ENCODE measurements at regions not wholly inside any gene's neighbourhood (a gene's known extent, or its start where the extent isn't known, plus 50 kb on each side); places are given as distances from the start of the nearest gene placed in this dataset.
A peak's percentile ranks its signal among the peaks of the same experiment; 100 is the strongest.

DNA sequence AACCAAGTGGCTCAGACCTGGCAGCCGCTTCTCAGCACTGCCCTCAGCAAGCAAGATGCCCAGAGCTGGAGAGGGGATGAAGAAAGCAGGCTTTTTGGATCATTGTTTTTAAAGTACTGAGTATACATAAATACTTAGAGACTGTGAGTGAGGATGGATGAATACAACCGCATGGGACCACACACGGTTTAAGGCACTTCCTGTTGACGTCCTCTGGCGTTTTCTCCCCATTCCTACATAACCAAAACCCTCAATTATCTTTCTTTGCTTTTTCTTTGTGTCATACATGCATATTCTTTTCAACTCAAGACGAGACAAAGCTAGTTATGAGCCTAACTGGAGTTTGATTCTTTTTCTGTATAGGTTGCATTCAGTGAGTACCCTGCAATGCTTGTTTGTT lies 198.4 kb downstream of the GALR1 start:
- DNase-seq, result no peak

DNA sequence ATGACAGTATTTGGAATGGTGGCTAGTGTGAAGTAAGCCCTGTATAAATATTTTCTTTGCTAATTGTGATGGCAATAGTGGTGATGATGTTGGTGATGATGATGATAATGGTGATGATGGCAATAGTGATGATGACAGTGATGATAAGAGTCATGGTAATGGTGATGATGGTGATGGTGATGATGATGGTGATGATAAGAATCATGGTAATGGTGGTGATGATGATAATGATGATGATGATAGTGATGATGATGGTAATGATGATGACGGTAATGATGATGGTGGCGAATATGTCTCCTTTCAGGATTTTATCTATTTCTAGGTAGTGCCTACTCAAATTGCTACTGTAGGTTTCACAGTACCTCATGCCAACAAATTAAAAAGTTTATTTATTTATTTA lies 205.4 kb downstream of the GALR1 start:
- DNase-seq, result no peak

DNA sequence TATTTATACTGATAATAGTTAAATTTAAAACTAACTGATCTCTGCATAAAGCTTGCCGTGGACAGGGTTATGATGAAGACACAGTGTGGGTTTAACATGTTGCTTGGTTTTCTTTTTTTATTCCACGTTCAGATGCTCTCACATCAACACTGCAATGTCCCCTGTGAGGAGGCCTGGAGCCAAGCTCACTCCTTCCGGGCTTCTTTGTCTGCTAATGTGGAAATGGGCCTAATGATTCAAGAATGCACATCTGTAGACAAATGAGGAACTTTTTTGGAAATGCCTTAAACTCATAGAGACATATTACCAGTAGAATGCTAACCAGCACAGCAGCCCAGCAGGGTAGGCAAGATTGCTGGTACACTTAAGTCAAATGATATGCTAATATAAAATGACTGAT lies 208.0 kb downstream of the GALR1 start:
- no peak for DNase-seq

DNA sequence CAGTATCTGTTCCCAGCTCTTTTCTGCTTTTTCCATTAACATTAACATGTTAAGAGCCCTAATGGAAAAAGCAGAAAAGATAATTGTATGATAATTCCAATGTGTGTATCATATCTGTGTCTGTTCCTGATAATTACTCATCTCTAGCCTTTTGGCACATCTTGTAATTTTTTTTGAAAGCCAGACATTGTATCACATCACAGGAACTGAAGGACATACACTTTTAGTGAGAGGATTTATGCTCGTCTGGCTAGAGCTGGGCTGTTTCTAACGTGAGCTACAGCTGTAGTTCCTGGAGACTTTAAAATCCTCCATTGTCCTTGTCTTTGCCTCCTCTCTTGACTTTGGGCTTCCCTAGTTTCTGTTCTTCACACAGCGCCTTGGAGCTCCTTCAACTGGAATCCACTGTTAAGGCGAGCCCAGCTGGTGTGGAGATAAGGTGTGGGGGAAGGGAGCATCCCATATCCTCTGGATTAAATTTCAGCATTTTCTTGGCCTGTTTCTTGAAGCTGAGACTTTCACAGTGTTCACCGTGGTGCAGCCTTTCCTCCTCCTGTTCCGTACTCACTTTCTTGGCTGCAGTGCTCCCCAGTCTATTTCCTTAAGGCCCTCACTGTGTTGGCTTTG lies 211.5 kb downstream of the GALR1 start:
- no peak for DNase-seq

DNA sequence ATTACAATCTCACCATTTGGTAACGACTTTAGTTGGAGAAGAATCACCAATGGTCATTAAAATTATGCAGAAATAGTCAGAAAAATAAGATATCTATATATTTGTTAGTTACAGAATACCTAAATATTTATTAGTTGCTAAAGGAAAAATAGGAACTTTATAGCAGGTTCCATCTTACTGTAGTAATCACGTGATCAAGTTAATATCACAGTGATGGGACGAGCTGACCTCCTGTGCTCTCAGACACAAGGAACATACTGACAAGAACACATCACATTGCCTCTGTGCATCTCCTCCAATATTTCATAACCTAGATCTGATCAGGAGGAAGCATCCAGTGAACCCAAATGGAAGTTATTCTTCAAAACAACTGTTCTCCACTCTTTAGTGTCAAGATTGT lies 215.3 kb downstream of the GALR1 start:
- no peak for DNase-seq

DNA sequence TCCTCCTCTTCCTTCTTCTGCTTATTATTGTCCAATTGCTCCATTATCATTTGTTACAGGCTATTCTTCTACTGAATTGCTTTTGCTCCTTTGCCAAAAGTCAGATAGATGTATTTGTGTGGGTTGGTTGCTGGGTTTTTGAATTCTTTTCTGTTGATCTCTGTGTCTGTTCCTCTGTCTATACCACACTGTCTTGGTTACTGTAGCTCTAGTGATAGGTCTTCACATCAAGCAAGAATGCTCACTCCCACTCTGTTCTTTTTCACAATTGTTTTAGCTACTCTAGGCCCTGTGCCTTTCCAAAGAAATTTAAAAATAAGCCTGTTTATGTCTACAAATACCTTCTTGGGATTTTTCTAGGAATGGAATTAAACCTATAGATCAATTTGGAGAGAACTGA lies 217.2 kb downstream of the GALR1 start:
- DNase-seq, result no peak

DNA sequence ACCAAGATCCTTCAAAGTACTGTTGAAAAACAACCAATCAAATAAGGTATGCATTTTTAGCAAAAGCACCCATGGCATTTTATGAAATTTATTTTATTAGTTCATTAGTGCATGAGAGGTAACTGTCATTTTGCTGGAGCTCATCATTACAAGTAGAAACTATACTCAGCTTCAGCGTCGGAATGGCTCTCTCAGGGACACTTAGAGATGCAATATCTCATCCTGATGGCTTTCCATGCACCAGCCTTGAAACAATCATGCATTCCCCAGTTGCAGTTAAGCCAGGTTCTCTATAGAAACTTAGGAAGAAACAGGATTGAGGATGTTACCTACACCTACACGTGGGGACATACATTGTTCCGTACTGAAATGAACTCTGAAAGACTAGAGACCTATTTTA lies 219.5 kb downstream of the GALR1 start:
- no peak for DNase-seq

DNA sequence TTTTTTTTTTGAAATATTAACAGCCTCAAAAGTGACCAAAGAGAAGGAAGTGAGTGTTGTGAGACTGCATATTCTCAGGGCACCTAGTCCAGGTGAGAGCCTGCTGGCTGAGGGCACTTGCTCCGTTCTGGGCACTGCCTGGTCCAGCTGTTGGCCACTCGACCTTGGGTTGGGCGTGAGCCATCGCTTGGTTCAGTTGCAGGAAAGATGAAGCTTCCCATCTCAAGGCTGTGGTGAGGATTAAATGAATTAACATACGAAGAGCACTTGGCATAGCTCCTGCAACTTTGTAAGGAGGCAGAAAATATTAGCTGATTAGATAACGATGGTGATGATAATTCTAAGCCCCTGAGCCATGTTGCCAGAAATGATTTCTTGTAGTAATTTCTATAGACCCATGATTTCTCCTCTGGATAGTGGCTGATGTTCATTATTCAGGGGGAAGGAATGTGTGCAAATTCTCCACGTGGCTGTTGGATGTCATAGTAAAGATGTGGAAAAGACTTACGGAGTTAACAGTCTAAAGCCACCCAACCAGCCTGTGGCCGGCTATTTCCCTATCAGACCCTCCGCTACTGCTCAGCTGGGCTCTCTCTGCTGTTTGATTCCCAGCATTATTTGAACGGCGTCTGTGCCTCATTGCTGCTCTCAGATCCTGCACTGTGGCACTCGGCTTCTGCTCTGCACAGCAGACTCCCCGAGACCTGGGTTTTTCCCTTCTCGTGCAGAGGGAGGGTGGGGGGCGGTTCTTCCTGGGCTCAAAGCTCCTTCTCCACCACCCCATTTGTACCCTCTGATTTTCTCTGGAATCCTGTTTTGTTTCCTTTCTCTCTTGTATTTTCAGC lies 221.1 kb downstream of the GALR1 start:
- no peak for DNase-seq

DNA sequence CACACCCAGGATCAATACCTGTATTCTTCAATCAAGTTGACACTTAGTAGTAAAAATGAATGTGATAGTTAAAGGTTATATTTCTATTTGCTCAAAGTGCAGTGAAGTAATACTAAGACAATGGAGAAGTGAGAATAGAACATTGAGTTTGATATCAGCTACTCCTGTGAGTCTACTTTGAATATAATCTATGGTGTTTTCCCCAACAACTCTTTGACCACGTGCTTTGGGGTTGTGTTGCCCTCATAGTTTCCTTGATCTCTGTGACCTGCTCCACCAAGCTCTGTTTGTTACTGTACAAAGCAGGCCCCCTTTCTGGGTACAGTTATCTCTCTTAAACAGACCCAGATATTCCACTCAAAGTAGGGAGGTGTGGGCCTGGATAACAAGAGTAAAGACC lies 222.9 kb downstream of the GALR1 start:
- no peak for DNase-seq

DNA sequence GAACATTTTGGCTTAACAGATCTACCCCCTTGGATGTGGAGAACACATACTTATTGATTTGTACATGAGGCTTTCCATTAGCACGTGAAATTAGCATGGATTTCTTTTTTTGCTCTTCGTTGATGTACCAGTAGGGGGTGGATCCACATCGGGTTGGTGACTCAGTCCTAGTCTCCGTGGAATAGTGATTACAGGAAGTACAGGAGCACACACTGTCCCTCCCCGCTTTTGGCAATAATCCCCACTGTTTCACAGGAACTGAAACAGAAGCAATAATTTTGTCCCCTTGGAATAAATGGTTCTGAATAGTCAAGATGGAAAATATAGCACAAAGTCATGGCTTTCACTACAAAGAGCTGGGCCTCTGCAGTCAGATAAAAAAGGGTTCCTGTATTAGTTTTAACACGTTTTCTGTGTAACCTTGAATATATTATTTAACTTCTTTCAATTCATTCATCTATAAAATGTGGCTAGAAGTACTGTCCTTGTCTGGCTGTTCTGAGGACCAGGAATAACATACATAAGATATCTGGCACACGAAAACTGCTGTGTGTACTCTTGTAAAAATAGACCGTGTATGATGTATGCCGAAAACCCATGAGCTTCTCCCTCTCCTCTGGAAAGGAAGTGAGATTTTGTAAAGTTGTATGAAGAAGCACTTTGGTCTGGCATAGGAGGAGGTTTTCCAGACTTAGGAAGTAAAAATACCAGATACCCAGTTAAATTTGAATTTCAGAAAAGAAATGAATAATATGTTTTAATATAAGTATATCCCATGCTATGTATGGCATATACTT lies 229.2 kb downstream of the GALR1 start:
- DNase-seq, result peak; percentile 47

DNA sequence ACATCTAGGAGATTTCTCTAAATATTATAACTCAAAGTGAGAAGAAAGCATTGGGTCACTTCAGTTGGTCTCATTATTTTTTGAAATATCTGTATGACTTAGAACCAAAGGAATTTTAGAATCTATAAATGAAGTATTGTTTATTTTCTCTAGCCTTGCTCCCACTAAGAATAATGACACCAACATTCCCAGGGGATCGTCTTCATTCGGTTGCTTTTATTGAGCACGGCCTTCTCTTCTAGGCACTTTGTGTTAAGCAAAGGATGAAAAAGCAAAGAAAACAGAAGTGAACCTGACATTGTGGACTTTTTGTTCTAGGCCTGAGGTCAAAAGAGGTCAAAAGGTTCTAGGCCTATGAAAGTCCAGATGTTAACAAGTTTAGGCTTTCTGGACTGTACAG lies 231.9 kb downstream of the GALR1 start:
- no peak for DNase-seq

DNA sequence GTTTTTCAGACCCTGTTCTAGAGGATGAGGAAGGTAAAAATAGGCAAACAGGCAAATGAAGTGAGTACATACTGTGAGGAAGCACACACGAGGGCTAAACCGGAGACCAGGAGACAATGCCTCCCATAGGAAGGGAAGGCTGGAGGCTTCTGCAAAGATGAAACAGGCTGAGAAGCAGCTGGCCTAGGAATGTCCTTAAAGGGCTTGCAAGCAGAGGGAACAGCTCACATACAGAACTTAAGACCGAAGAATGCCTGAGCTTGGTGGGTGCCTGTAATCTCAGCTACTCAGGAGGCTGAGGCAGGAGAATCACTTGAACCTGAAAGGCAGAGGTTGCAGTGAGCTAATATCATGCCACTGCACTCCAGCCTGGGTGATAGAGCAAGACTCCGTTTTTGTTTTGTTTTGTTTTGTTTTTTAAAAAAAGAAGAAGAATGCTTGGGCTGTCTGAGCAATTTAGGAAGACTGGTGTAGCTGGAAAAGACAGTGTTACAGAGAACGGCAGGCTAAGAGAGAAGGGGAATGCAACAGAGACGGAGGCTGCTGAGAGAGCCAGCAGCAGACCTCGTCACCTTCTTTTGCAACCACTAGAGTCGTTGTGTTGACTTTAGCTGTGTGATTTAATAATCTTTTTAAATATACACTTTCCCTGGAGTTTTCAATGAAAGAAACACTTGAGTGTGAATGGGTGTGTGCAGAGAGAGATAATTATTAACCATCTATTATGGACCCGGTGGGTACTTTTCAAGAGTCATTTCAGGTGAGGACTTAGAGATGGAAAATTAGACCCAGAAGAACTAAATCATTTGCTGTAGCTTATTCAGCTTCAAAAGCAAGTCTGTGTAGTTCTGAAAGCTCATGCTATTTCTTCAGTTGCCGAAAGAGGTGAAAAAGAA lies 232.8 kb downstream of the GALR1 start:
- no peak for DNase-seq

DNA sequence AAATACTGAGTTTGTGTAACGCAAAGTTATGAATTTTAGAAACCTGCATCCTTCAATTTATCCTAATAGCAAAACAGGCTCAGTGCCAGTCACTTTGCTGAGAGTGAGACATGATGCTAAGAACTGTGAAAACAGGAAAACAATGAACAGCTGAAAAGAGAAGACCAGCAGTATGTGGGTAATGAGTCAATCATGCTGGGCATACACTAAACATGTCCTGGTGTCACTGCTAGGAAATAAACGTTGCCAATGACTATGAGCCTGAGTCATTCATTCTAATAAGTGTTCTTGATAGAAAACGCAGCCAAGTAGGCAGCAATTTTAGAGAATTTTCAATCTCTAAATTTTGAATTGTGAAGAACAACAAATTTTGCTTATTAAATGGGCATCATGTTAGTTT lies 237.3 kb downstream of the GALR1 start:
- no peak for DNase-seq

DNA sequence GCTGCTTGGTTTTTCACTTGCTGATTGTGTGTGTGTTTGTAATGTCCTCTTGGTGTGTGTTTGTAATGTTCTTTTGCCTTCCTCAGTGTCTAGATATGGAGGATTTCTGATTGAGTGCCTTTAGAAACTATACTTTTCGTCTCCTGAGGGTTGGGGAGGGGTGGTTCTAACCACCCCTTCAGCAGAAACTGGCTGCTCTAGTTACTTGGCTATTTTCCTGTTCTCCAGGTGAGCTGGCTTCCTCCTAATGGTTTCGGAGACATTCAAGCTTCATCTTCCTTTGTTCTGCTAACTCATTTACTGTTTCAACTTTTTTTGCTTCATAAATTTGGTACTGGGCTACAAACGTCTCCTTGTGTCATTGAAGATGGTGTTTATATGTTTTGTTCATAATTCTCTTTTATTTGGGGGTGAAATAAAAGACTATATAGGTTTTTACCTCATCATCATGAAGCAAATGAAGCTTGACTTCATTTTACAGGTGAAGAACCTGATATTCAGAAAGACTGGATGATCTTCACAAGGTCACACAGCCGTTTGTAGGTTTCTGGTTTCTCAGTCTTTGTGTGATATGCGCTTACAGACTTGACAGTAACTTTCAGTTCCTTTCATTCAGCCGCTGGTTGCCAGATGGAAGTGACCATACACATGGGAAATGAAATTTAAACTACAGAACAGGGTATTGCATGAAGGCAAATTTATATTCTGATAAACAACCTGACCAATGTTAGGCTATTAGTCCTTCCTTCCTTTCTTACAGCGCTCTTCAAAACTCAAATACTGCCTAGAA lies 238.5 kb downstream of the GALR1 start:
- DNase-seq, result no peak

DNA sequence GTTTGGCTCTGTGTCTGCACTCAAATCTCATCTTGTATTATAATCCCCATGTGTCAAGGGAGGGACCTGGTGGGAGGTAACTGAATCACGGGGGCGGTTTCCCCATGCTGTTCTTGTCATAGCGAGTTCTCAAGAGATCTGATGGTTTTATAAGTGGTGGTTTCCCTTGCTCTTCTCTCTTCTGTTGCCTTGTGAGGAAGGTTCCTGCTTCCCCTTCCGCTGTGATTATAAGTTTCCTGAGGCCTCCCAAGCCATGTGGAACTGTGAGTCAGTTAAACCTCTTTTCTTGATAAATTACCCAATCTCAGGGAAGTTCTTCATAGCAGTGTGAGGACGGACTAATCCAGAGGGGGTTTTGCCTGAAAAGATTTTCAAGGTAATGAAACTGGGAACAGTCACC lies 245.4 kb downstream of the GALR1 start:
- DNase-seq, result no peak

DNA sequence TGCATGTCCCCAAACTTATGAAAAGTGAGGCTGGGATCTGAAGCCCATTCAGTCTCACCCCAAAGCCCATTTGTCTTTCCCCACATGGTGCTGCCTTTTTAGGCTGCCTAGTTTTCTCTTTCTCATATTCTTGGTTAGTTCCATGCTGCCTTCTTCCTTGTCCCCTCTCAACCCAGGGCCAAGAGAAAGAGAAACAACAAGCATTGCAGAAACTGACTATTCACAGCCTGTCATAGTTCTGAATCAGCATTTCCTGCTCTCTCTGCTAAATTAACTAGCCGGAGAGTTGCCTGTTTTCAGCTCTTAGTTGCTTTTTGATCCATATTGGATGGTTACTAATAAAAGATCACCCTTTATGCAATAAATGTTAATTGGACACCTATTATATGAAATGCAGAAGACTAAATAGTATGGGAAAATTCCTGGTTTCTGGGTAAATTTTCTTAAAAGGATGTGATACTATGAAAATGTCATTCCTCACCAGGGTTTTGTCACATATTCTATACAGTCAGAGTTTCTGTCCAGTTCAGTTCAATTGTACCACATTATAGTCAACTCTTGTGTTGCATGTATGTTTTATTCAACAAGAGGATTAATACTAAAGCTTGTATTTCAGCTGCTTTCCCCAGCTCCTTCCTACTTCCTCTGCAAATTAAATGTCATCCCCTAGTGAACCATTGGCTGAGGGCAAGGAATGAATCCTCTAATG lies 246.5 kb downstream of the GALR1 start:
- no peak for DNase-seq

DNA sequence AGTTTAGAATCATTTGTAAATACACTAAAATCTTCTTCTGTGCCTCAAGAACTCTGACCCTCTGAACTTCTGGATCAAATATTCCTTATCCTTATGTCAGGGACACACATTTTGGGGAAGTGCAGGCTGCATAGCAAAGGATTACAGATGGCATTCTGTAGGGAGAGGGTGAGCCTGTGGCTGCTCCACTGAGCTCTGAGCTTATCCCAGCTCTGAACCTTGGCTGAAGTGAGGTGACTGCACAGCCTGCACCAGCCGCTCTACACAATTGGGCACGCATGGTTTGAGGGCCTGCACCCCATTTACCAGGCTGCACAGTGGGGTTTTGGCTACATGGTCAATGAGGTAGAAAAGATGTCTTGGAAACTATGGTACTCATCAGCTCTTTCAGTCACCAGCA lies 251.6 kb downstream of the GALR1 start:
- no peak for DNase-seq

DNA sequence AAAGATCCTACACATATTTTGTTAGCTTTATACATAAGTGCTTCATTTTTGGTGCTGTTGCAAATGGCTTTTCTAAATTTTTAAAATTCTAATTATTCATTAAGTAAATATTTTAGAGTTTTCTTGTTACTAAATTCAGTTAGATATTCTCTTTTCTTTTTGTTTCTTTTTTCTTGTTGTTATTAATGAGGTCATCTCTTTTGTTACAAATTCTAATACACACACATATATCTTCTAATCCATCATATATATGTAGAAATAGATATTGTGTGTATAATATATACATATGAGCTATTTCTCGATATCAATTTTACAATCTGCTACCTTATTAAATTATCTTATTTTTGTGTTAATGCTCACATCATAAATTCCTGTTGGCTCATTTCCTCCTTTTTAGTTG lies 255.9 kb downstream of the GALR1 start:
- no peak for DNase-seq

DNA sequence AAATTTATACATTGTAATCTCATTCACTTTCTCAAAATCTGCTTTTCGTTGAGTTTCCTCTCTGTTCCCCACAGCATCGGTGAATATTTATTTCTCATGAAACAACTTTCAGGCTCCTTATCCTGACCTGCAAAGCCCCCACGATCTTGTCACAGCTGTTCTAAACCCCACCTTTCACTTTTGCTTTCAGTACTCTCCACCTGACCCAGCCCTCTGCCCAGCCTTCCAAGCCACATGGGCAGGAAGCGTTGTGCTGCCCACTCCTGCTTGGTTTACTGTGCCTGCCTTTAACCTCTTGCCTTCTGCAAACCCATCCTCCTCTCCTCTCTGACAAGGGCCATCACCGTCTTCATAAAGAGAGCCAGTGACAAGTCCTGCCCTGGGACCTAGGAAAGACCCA lies 262.5 kb downstream of the GALR1 start:
- DNase-seq, result no peak

DNA sequence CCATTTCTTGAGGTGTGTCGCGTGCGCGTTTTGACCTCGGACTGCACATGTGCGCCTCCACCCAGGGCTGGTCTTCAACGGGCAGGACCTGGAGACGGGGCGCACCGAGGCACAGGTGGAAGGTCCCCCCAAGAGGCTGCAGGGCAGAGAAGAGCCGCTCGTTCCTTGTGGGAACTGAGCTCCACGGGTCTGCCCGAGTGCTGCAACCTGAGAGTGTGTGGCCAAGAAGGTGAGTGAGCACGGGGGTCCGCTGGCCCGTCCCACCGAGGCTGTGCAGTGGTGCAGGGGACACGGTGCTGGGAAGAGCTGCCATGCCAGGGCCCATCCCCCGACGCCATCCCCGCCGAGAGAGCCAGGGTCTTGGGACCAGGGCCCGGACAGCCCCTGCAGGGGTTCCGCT lies 268.3 kb downstream of the GALR1 start:
- DNase-seq, result no peak

DNA sequence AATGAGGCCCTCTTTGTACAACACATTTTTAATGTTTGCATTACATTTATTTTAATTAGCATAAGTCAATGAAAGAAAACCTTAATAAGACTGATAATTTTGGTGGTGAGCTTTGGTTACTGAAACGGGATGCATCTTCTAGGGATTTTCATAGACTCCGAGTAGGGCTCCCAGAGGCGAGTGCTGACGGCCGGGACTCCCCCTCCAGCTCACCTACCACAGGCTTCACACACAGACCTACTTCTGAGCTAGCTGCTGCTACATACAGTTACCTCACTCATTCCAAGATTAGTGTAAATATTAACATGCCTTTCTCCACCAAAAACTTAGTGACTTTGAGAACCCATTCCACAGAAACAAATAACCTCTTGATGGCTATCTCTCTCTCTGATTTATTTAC lies 271.1 kb downstream of the GALR1 start:
- no peak for DNase-seq
